Esophagus muscularis mucosa (tissue), 4 donors: ENCODE measurements at regions not wholly inside any gene's neighbourhood (a gene's known extent, or its start where the extent isn't known, plus 50 kb on each side); places are given as distances from the start of the nearest gene placed in this dataset.

Experiments used
- DNase-seq: peaks from one replicate; pipeline ENCODE4 v3.0.0-alpha.2; 2017; ENCODE audit errors: extremely low spot score
- H3K27ac ChIP-seq, 4 donors: fragments of 200-600 bp; sonication (generic); replicated peaks in 1 of 4; 1 replicate in 3 of 4; 2 replicates in 1 of 4; pipeline ENCODE4 v1.5.1; 2016 to 2019; ENCODE audit warnings: mild to moderate bottlenecking in 1 of 4
- H3K27me3 ChIP-seq, 4 donors: fragments of 200-600 bp; sonication (generic); one replicate each; pipeline versions ENCODE4 v1.5.1 to v1.6.0; 2016 to 2019
- H3K36me3 ChIP-seq, 4 donors: fragments of 200-600 bp; sonication (generic); one replicate each; pipeline ENCODE4 v1.5.1; 2016 to 2019
- H3K4me1 ChIP-seq, 4 donors: fragments of 200-600 bp; sonication (generic); one replicate each; pipeline ENCODE4 v1.5.1; 2016 to 2019
- H3K4me3 ChIP-seq, 4 donors: fragments of 200-600 bp; sonication (generic); 1 replicate in 2 of 4; 2 replicates in 2 of 4; pipeline ENCODE4 v1.5.1; 2016 to 2019; ENCODE audit warnings: mild to moderate bottlenecking in 4 of 4, moderate library complexity in 1 of 4
- H3K9me3 ChIP-seq, 4 donors: fragments of 200-600 bp; sonication (generic); 1 replicate in 3 of 4; 2 replicates in 1 of 4; pipeline ENCODE4 v1.5.1; 2016 to 2019
- CTCF ChIP-seq, 3 experiments: fragments of 200-600 bp in 2 of 3; fragments of 450-650 bp in 1 of 3; sonication (generic) in 2 of 3; IDR thresholded peaks; one replicate each; pipeline ENCODE4 v1.5.1; 2017 to 2019; ENCODE audit warnings: antibody characterized with exemption in 3 of 3, mild to moderate bottlenecking in 2 of 3, moderate library complexity in 1 of 3
- EP300 ChIP-seq: sonication (generic); formaldehyde crosslinking; IDR thresholded peaks from one replicate; pipeline ENCODE4 v1.6.1; 2017; ENCODE audit warnings: antibody characterized with exemption
- POLR2A ChIP-seq: fragments of 450-650 bp; IDR thresholded peaks from one replicate; pipeline ENCODE4 v1.6.1; 2017; ENCODE audit warnings: antibody characterized with exemption, moderate library complexity, mild to moderate bottlenecking, low read depth
- POLR2AphosphoS5 ChIP-seq, 2 donors: sonication (generic); formaldehyde crosslinking; IDR thresholded peaks; one replicate each; pipeline ENCODE4 v1.6.1; 2017; ENCODE audit warnings: antibody characterized with exemption in 2 of 2
- WGBS: methylation state at CpG from one replicate; pipeline ENCODE4 v1.1.5; 2018; 5-methylcytosine and 5-hydroxymethylcytosine counted together
- intact Hi-C: fragments of 100-400 bp; cut with DNase I; formaldehyde crosslinking; loops from one replicate; pipeline ENCODE4 v1.15.1; 2023

- peaks cover 0 to 24% (median 12%) of the 10 kb centered on the region in 4 donors for H3K4me1 ChIP-seq
- no peak for DNase-seq
Measured at GRCh38 chr1:70667494-70668170, 256.6 kb downstream of the CTH start.

GRCh38 chr1:70671006-70671405 lies 259.9 kb downstream of the CTH start:
- no peak for DNase-seq
- WGBS: 92% methylated on average over 4 of the region's 4 CpGs
- no peaks in the 10 kb centered on the region for H3K27me3 ChIP-seq
- no peak overlapping the region for H3K4me3 ChIP-seq
- H3K27ac ChIP-seq: no peak overlapping the region
- intact Hi-C loops: no loop called here
- peaks cover 0 to 25% (median 13%) of the 10 kb centered on the region in 4 donors for H3K4me1 ChIP-seq
- TF ChIP-seq EP300 (no peak), CTCF (IDR thresholded peaks at IDR 0.05) (no peak), POLR2AphosphoS5 (IDR thresholded peaks at IDR 0.05) (no peak), POLR2A (no peak)
- H3K9me3 ChIP-seq: no peaks in the 10 kb centered on the region
- no peaks in the 10 kb centered on the region for H3K36me3 ChIP-seq

More at GRCh38 chr1:70667494-70668170, 256.6 kb downstream of the CTH start:
- no peaks in the 10 kb centered on the region for H3K9me3 ChIP-seq
- intact Hi-C loops: no loop called here
- H3K4me3 ChIP-seq: no peak overlapping the region
- H3K36me3 ChIP-seq: no peaks in the 10 kb centered on the region
- no peak for TF ChIP-seq POLR2AphosphoS5 (IDR thresholded peaks at IDR 0.05)
- no peak for TF ChIP-seq EP300
- TF ChIP-seq POLR2A: no peak
- no peak for TF ChIP-seq CTCF (IDR thresholded peaks at IDR 0.05)
- H3K27ac ChIP-seq: no peak overlapping the region
- no peaks in the 10 kb centered on the region for H3K27me3 ChIP-seq

GRCh38 chr1:70672442-70672888 lies 261.4 kb downstream of the CTH start:
- TF ChIP-seq POLR2A (no peak), POLR2AphosphoS5 (IDR thresholded peaks at IDR 0.05) (no peak), CTCF (IDR thresholded peaks at IDR 0.05) (no peak)
- H3K4me1 ChIP-seq: peaks cover 0 to 15% (median 7%) of the 10 kb centered on the region in 4 donors
- no peak overlapping the region for H3K27ac ChIP-seq
- H3K27me3 ChIP-seq: no peaks in the 10 kb centered on the region
- H3K4me3 ChIP-seq: no peak overlapping the region
- no peaks in the 10 kb centered on the region for H3K36me3 ChIP-seq
- no peaks in the 10 kb centered on the region for H3K9me3 ChIP-seq
- DNase-seq: no peak
- WGBS: 34% methylated on average over 3 of the region's 3 CpGs
- intact Hi-C loops: no loop called here

- intact Hi-C loops: no loop called here
- Histone ChIP-seq H3K27me3 (no peaks in the 10 kb centered on the region), H3K27ac (no peak overlapping the region)
Measured at GRCh38 chr1:70674941-70675685, 264.0 kb downstream of the CTH start.

More at GRCh38 chr1:70674941-70675685, 264.0 kb downstream of the CTH start:
- no peak for TF ChIP-seq EP300
- TF ChIP-seq CTCF (IDR thresholded peaks at IDR 0.05): no peak
- TF ChIP-seq POLR2A: no peak
- no peak for TF ChIP-seq POLR2AphosphoS5 (IDR thresholded peaks at IDR 0.05)
- DNase-seq: no peak
- H3K4me1 ChIP-seq: peaks cover 0 to 15% (median 5%) of the 10 kb centered on the region in 4 donors
- 57% methylated on average over 3 of the region's 3 CpGs for WGBS
- no peaks in the 10 kb centered on the region for H3K36me3 ChIP-seq
- H3K4me3 ChIP-seq: no peak overlapping the region
- H3K9me3 ChIP-seq: no peaks in the 10 kb centered on the region
